ENCODE measurements at regions not wholly inside any gene's neighbourhood (a gene's known extent, or its start where the extent isn't known, plus 50 kb on each side); places are given as distances from the start of the nearest gene placed in this dataset.

DNA sequence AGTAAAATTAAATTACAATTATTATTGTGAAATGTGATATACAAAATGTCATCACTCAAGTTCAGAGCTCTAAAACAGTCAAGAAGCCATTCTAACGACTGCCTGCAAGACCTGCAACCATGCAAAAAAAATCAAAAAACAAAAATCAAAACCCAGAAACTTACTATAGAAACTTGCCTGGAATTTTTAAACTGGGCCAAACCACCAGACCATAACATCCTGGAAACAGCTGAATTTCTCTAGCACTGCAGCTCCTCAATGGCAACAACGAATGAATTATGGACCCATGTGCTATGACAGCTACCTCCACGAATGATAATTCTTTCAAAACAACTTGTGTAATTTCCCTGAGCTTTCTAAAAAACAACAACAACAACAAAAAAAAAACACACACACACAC is 130.0 kb upstream of the KCNMB2 start:
- Mint-ChIP-seq H3K9me3 (no peaks in the 10 kb centered on the region), H3K36me3 (ENCODE audit: low read depth) (no peaks in the 10 kb centered on the region), H3K27ac (no peak overlapping the region), H3K4me3 (no peak overlapping the region), H3K4me1 (ENCODE audit: low read depth) (no peaks in the 10 kb centered on the region), H3K27me3 (ENCODE audit: low read depth) (no peaks in the 10 kb centered on the region)

- H3K27me3 Mint-ChIP-seq (ENCODE audit: low read depth): no peaks in the 10 kb centered on the region
- no peaks in the 10 kb centered on the region for H3K9me3 Mint-ChIP-seq
- H3K27ac Mint-ChIP-seq: no peak overlapping the region
- no peaks in the 10 kb centered on the region for H3K4me1 Mint-ChIP-seq (ENCODE audit: low read depth)
- no peak overlapping the region for H3K4me3 Mint-ChIP-seq
- H3K36me3 Mint-ChIP-seq (ENCODE audit: low read depth): no peaks in the 10 kb centered on the region
Measured at GRCh38 chr3:178415384-178415783, 120.9 kb upstream of the KCNMB2 start.

DNA sequence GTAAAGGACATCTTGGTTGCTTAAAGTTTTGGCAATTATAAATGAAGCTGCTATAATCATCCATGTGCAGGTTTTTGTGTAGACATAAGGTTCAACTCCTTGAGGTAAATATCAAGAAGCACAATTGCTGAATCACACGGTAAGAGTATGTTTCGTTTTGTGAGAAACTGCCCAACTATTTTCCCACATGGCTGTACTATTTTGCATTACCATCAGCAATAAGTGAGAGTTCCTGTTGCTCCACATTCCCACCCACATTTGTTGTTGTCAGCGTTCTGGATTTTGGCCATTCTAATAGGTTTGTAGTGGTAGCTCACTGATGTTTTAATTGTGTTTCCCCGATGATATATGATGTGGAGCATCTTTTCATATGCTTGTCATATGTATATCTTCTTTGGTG is 118.5 kb upstream of the KCNMB2 start:
- Mint-ChIP-seq H3K27ac (no peak overlapping the region), H3K4me3 (no peak overlapping the region), H3K36me3 (ENCODE audit: low read depth) (no peaks in the 10 kb centered on the region), H3K9me3 (no peaks in the 10 kb centered on the region), H3K4me1 (ENCODE audit: low read depth) (no peaks in the 10 kb centered on the region), H3K27me3 (ENCODE audit: low read depth) (peaks cover 4% of the 10 kb centered on the region)

DNA sequence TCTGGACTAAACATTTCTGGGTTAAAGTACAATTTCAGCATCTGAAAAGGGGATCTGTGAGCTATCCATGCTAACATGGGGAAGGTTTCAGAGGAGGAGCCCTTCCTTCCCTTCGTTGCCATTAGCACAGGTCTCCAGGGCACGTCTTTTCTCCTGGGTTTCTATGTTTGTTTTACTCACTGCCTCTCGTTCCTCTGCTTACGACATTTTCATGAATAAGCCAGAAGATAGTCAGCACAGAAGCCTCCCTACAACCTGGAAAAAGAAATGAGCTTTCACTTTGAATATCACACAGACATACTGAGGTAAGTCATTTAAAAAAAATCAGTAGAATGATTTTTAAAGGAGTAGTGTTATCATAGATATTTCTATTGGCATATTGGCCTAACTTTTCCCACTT is 117.2 kb upstream of the KCNMB2 start:
- Mint-ChIP-seq H3K36me3 (ENCODE audit: low read depth) (no peaks in the 10 kb centered on the region), H3K4me3 (no peak overlapping the region), H3K9me3 (no peaks in the 10 kb centered on the region), H3K27ac (no peak overlapping the region), H3K4me1 (ENCODE audit: low read depth) (no peaks in the 10 kb centered on the region), H3K27me3 (ENCODE audit: low read depth) (peaks cover 6% of the 10 kb centered on the region)

- H3K9me3 Mint-ChIP-seq: no peaks in the 10 kb centered on the region
- peaks cover 6% of the 10 kb centered on the region for H3K27me3 Mint-ChIP-seq (ENCODE audit: low read depth)
- H3K27ac Mint-ChIP-seq: no peak overlapping the region
- H3K36me3 Mint-ChIP-seq (ENCODE audit: low read depth): no peaks in the 10 kb centered on the region
- no peak overlapping the region for H3K4me3 Mint-ChIP-seq
- H3K4me1 Mint-ChIP-seq (ENCODE audit: low read depth): no peaks in the 10 kb centered on the region
Measured at GRCh38 chr3:178420033-178420432, 116.2 kb upstream of the KCNMB2 start.

GRCh38 chr3:178421069-178421468 is 115.2 kb upstream of the KCNMB2 start:
- Mint-ChIP-seq H3K27ac (no peak overlapping the region), H3K27me3 (ENCODE audit: low read depth) (peaks cover 6% of the 10 kb centered on the region), H3K36me3 (ENCODE audit: low read depth) (no peaks in the 10 kb centered on the region), H3K4me1 (ENCODE audit: low read depth) (no peaks in the 10 kb centered on the region), H3K9me3 (no peaks in the 10 kb centered on the region), H3K4me3 (no peak overlapping the region)

DNA sequence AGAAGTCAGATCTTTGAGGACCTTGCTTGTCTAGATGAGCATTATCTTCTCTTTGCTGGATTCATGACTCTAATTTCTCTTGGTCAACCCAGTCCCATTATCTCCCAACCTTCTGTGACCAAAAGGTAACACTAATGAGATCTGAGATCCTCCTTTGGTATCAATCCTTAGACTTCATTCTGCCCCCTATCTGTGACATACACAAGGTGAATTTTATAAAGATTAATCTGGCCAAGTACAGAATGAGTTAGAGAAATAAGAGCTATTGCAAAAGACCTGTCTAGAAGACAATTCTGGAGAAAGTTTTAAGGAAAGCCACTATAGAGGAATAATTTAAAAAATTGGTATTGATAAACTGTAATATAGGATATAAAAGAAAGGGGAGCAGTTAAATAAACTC is 113.8 kb upstream of the KCNMB2 start:
- no peaks in the 10 kb centered on the region for H3K36me3 Mint-ChIP-seq (ENCODE audit: low read depth)
- H3K4me1 Mint-ChIP-seq (ENCODE audit: low read depth): no peaks in the 10 kb centered on the region
- H3K27me3 Mint-ChIP-seq (ENCODE audit: low read depth): peaks cover 6% of the 10 kb centered on the region
- H3K9me3 Mint-ChIP-seq: no peaks in the 10 kb centered on the region
- H3K27ac Mint-ChIP-seq: no peak overlapping the region
- no peak overlapping the region for H3K4me3 Mint-ChIP-seq

GRCh38 chr3:178428037-178428436 is 108.2 kb upstream of the KCNMB2 start:
- H3K4me3 Mint-ChIP-seq: no peak overlapping the region
- H3K4me1 Mint-ChIP-seq (ENCODE audit: low read depth): no peaks in the 10 kb centered on the region
- no peaks in the 10 kb centered on the region for H3K9me3 Mint-ChIP-seq
- no peak overlapping the region for H3K27ac Mint-ChIP-seq
- H3K27me3 Mint-ChIP-seq (ENCODE audit: low read depth): no peaks in the 10 kb centered on the region
- H3K36me3 Mint-ChIP-seq (ENCODE audit: low read depth): no peaks in the 10 kb centered on the region

GRCh38 chr3:178434206-178434805 is 101.9 kb upstream of the KCNMB2 start:
- Mint-ChIP-seq H3K27me3 (ENCODE audit: low read depth) (no peaks in the 10 kb centered on the region), H3K9me3 (no peaks in the 10 kb centered on the region), H3K4me3 (no peak overlapping the region), H3K4me1 (ENCODE audit: low read depth) (no peaks in the 10 kb centered on the region), H3K27ac (no peak overlapping the region), H3K36me3 (ENCODE audit: low read depth) (no peaks in the 10 kb centered on the region)

DNA sequence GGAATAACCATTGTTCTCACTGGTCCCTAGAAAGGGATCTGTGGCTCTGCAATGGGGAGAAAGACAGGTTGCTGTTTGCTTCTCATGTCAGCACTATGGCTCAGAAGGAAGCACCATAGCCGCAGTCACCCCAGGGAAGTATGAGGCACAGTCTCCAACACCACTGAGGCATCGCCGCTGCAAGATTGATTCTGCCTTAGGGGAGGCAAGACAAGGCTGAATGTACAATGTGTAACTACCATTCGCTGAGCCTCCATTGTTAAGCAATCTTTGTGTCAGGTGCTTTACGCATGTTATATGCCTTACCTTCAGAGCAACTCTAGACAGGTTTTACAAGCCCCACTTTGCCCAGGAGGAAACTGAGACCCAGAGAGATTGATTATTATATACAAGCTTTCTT is 100.7 kb upstream of the KCNMB2 start:
- Mint-ChIP-seq H3K4me3 (no peak overlapping the region), H3K4me1 (ENCODE audit: low read depth) (no peaks in the 10 kb centered on the region), H3K36me3 (ENCODE audit: low read depth) (no peaks in the 10 kb centered on the region), H3K27me3 (ENCODE audit: low read depth) (no peaks in the 10 kb centered on the region), H3K9me3 (no peaks in the 10 kb centered on the region), H3K27ac (no peak overlapping the region)

DNA sequence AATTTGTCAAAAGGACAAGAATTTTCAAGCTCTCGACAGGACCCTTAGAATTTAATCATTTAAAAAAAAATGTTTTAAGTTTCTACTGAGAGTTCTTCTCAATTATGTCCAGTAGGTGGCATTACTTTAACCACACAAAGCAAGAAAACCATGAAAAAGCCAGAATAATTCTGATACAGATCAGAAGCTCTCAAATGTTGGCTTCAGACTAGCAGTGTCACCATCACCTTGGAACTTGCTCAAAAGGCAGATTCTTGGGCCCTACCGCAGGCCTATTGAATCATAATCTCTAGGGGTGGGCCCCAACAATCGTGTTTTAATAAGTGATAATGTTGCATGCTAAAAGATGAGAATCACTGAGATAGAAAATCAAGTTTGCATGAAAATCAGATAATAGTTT is 99.5 kb upstream of the KCNMB2 start:
- no peaks in the 10 kb centered on the region for H3K4me1 Mint-ChIP-seq (ENCODE audit: low read depth)
- H3K9me3 Mint-ChIP-seq: no peaks in the 10 kb centered on the region
- H3K27me3 Mint-ChIP-seq (ENCODE audit: low read depth): no peaks in the 10 kb centered on the region
- no peaks in the 10 kb centered on the region for H3K36me3 Mint-ChIP-seq (ENCODE audit: low read depth)
- H3K27ac Mint-ChIP-seq: no peak overlapping the region
- H3K4me3 Mint-ChIP-seq: no peak overlapping the region

GRCh38 chr3:178437236-178437635 is 99.0 kb upstream of the KCNMB2 start:
- H3K27ac Mint-ChIP-seq: no peak overlapping the region
- H3K4me3 Mint-ChIP-seq: no peak overlapping the region
- no peaks in the 10 kb centered on the region for H3K27me3 Mint-ChIP-seq (ENCODE audit: low read depth)
- H3K4me1 Mint-ChIP-seq (ENCODE audit: low read depth): no peaks in the 10 kb centered on the region
- no peaks in the 10 kb centered on the region for H3K9me3 Mint-ChIP-seq
- no peaks in the 10 kb centered on the region for H3K36me3 Mint-ChIP-seq (ENCODE audit: low read depth)

- H3K4me3 Mint-ChIP-seq: no peak overlapping the region
- no peaks in the 10 kb centered on the region for H3K27me3 Mint-ChIP-seq (ENCODE audit: low read depth)
- no peak overlapping the region for H3K27ac Mint-ChIP-seq
- H3K9me3 Mint-ChIP-seq: no peaks in the 10 kb centered on the region
- no peaks in the 10 kb centered on the region for H3K36me3 Mint-ChIP-seq (ENCODE audit: low read depth)
- H3K4me1 Mint-ChIP-seq (ENCODE audit: low read depth): no peaks in the 10 kb centered on the region
Measured at GRCh38 chr3:178439504-178439903, 96.7 kb upstream of the KCNMB2 start.

- Mint-ChIP-seq H3K27me3 (ENCODE audit: low read depth) (no peaks in the 10 kb centered on the region), H3K36me3 (ENCODE audit: low read depth) (no peaks in the 10 kb centered on the region), H3K9me3 (no peaks in the 10 kb centered on the region), H3K27ac (no peak overlapping the region), H3K4me1 (ENCODE audit: low read depth) (no peaks in the 10 kb centered on the region), H3K4me3 (no peak overlapping the region)
Measured at GRCh38 chr3:178440043-178440442, 96.2 kb upstream of the KCNMB2 start.

GRCh38 chr3:178443634-178444033 is 92.6 kb upstream of the KCNMB2 start:
- no peaks in the 10 kb centered on the region for H3K36me3 Mint-ChIP-seq (ENCODE audit: low read depth)
- no peaks in the 10 kb centered on the region for H3K4me1 Mint-ChIP-seq (ENCODE audit: low read depth)
- no peaks in the 10 kb centered on the region for H3K9me3 Mint-ChIP-seq
- no peak overlapping the region for H3K27ac Mint-ChIP-seq
- H3K4me3 Mint-ChIP-seq: no peak overlapping the region
- no peaks in the 10 kb centered on the region for H3K27me3 Mint-ChIP-seq (ENCODE audit: low read depth)

DNA sequence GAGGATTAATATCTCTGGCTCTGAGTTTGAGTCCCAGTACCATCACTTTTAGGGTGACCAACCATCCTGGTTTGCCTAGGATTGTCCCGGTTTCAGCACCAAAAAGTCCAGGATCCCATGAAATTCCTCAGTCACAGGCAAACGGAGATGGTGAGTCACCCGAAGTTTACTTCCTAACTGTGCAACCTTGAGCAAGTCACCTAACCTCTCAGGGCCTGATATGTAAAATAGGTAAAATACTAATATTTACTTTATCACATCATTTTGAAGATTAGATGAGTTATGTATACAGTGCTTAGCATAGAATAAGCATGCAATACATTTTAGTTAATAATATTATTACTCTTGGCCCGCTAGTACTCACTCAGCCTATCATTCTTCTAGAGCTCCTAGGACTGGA is 91.1 kb upstream of the KCNMB2 start:
- Mint-ChIP-seq H3K27ac (no peak overlapping the region), H3K4me3 (no peak overlapping the region), H3K4me1 (ENCODE audit: low read depth) (no peaks in the 10 kb centered on the region), H3K9me3 (no peaks in the 10 kb centered on the region), H3K27me3 (ENCODE audit: low read depth) (no peaks in the 10 kb centered on the region), H3K36me3 (ENCODE audit: low read depth) (no peaks in the 10 kb centered on the region)
